ENCODE measurements at regions not wholly inside any gene's neighbourhood (a gene's known extent, or its start where the extent isn't known, plus 50 kb on each side); places are given as distances from the start of the nearest gene placed in this dataset.

DNA sequence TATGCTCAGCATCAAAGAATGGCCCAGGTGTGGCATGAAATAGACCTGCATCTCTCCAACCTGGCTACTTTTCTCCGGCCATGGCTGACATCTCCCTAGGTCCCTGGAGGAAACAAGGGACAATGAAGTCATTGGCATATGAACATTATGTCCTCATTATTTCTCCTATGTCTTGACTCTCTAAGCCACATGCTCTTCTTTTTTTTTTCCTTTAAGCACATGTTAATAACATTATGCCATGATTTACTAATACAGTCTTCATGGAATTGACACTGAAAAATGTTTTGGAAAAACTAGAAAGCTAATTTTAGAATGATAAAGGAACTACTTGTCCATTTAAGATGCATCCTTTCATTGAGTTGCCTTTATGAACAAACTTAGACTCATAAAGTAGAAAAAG, 628.9 kb downstream of the TNS3 start:
- TF ChIP-seq, protein P1, sequence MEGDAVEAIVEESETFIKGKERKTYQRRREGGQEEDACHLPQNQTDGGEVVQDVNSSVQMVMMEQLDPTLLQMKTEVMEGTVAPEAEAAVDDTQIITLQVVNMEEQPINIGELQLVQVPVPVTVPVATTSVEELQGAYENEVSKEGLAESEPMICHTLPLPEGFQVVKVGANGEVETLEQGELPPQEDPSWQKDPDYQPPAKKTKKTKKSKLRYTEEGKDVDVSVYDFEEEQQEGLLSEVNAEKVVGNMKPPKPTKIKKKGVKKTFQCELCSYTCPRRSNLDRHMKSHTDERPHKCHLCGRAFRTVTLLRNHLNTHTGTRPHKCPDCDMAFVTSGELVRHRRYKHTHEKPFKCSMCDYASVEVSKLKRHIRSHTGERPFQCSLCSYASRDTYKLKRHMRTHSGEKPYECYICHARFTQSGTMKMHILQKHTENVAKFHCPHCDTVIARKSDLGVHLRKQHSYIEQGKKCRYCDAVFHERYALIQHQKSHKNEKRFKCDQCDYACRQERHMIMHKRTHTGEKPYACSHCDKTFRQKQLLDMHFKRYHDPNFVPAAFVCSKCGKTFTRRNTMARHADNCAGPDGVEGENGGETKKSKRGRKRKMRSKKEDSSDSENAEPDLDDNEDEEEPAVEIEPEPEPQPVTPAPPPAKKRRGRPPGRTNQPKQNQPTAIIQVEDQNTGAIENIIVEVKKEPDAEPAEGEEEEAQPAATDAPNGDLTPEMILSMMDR (conservative IDR thresholded peaks at IDR 0.05; ENCODE audit: low read depth, low read length): no peak
- TF ChIP-seq CEBPB (IDR thresholded peaks at IDR 0.05; ENCODE audit: low read depth, low read length) (no peak), POLR2A (IDR thresholded peaks at IDR 0.05; ENCODE audit: low read depth, low read length) (no peak), FOS (IDR thresholded peaks at IDR 0.05; ENCODE audit: low read depth, low read length) (no peak), MXI1 (IDR thresholded peaks at IDR 0.05; ENCODE audit: borderline replicate concordance, low read depth, low read length) (no peak), RFX5 (IDR thresholded peaks at IDR 0.05; ENCODE audit: low read depth, low read length) (no peak), MAFK (IDR thresholded peaks at IDR 0.05; ENCODE audit: low read depth, low read length) (no peak), RAD21 (IDR thresholded peaks at IDR 0.05; ENCODE audit: low read length) (no peak)
- TF ChIP-seq, protein P2, sequence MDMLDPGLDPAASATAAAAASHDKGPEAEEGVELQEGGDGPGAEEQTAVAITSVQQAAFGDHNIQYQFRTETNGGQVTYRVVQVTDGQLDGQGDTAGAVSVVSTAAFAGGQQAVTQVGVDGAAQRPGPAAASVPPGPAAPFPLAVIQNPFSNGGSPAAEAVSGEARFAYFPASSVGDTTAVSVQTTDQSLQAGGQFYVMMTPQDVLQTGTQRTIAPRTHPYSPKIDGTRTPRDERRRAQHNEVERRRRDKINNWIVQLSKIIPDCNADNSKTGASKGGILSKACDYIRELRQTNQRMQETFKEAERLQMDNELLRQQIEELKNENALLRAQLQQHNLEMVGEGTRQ (IDR thresholded peaks at IDR 0.05; ENCODE audit: low read depth, low read length): no peak

All from IMR-90 (cell line).